Pancreas (tissue), 10 donors: ENCODE measurements at regions not wholly inside any gene's neighbourhood (a gene's known extent, or its start where the extent isn't known, plus 50 kb on each side); places are given as distances from the start of the nearest gene placed in this dataset.

ENCODE experiments used
- ATAC-seq, 4 donors: fragments of 200-7000 bp; cut with Tn5 transposase; one replicate each; pipeline versions ENCODE4 v1.8.0 to v1.9.1; 2020; ENCODE audit warnings: mild to moderate bottlenecking in 4 of 4, moderate library complexity in 4 of 4
- DNase-seq, 6 donors: peaks; one replicate each; pipeline ENCODE4 v3.0.0-alpha.2; 2020
- FAIRE-seq: peaks from 2 replicates; lab custom pipeline; 2012; peaks lifted over from hg19 to GRCh38; lab: Jason Lieb, UNC
- H3K27ac ChIP-seq, 4 donors: fragments of 200-600 bp; sonication (generic); 1 replicate in 3 of 4; 2 replicates in 1 of 4; pipeline versions ENCODE4 v1.5.0 to v1.8.0; 2020
- H3K27me3 ChIP-seq, 4 donors: fragments of 200-600 bp; one replicate each; pipeline ENCODE4 v1.8.0; 2021
- H3K36me3 ChIP-seq, 3 donors: fragments of 200-600 bp; sonication (generic) in 1 of 3; one replicate each; pipeline versions ENCODE4 v1.5.0 to v1.8.0; 2020 to 2021
- H3K4me1 ChIP-seq, 3 donors: fragments of 200-600 bp; one replicate each; pipeline ENCODE4 v1.8.0; 2021
- H3K4me3 ChIP-seq, 4 donors: fragments of 200-600 bp; sonication (generic) in 2 of 4; one replicate each; pipeline versions ENCODE4 v1.5.0 to v1.8.0; 2020 to 2021
- H3K9me3 ChIP-seq, 4 donors: fragments of 200-600 bp; one replicate each; pipeline ENCODE4 v1.8.0; 2021
- CTCF ChIP-seq, 4 donors: fragments of 200-600 bp; sonication (generic) in 3 of 4; IDR thresholded peaks; one replicate each; pipeline versions ENCODE4 v1.5.0 to v1.8.0; 2021; ENCODE audit warnings: antibody characterized with exemption in 4 of 4
- WGBS, 2 donors: extraction: QIAGEN DNeasy Blood & Tissue Kit; methylation state at CpG; one replicate each; pipeline ENCODE4 v1.1.7; 2013; 5-methylcytosine and 5-hydroxymethylcytosine counted together
- intact Hi-C, 3 donors: fragments of 100-400 bp; cut with DNase I; formaldehyde crosslinking; loops; one replicate each; pipeline versions ENCODE4 v1.11.1 to v1.14.2; 2022
- donor health status: healthy with polysubstance abuse.
- donor health status: DM: no; HTN: no; CAD: no; lungs with moderate emphysema.
- donor health status: DM: no; HTN: no; CAD: no.
- donor health status: control.
- donor health status: control.
- donor health status: Bipolar disorder and iron deficiency.
- donor health status: DM: yes; HTN: yes; CAD: no.
- donor health status: DM: no; HTN: no; CAD: no.
- donor health status: DM: no; HTN: no; CAD: no.
- donor health status: DM: yes; HTN: yes; CAD: no.

- ATAC-seq: no peak
- no peak for FAIRE-seq
These were observed 105.1 kb upstream of the SCOC start for GRCh38 chr4:140268186-140268841.

GRCh38 chr4:140267576-140267975, 105.9 kb upstream of the SCOC start:
- DNase-seq (no peak), ATAC-seq (no peak), FAIRE-seq (no peak)
- TF ChIP-seq CTCF (IDR thresholded peaks at IDR 0.05): no peak
- intact Hi-C loops: no loop called here
- 78 to 80% methylated on average over 13 to 14 of the region's 14 CpGs for WGBS, 2 donors
- H3K4me3 ChIP-seq: no peak overlapping the region
- no peaks in the 10 kb centered on the region for H3K4me1 ChIP-seq
- no peak overlapping the region for H3K27ac ChIP-seq
- no peaks in the 10 kb centered on the region for H3K9me3 ChIP-seq
- no peaks in the 10 kb centered on the region for H3K36me3 ChIP-seq
- H3K27me3 ChIP-seq: no peaks in the 10 kb centered on the region

More at GRCh38 chr4:140268186-140268841, 105.1 kb upstream of the SCOC start:
- Histone ChIP-seq H3K36me3 (no peaks in the 10 kb centered on the region), H3K4me3 (no peak overlapping the region), H3K4me1 (no peaks in the 10 kb centered on the region), H3K9me3 (no peaks in the 10 kb centered on the region), H3K27ac (no peak overlapping the region), H3K27me3 (no peaks in the 10 kb centered on the region)
- intact Hi-C loops: no loop called here
- WGBS, 2 donors: 78 to 79% methylated on average over 6 of the region's 6 CpGs
- no peak for TF ChIP-seq CTCF (IDR thresholded peaks at IDR 0.05)
- DNase-seq: no peak

- no peak overlapping the region for H3K27ac ChIP-seq
- ATAC-seq (no peak), FAIRE-seq (no peak), DNase-seq (no peak)
- intact Hi-C loops: no loop called here
- 92 to 94% methylated on average over 10 of the region's 10 CpGs for WGBS, 2 donors
- no peak for TF ChIP-seq CTCF (IDR thresholded peaks at IDR 0.05)
- H3K36me3 ChIP-seq: no peaks in the 10 kb centered on the region
- no peaks in the 10 kb centered on the region for H3K4me1 ChIP-seq
- no peak overlapping the region for H3K4me3 ChIP-seq
- no peaks in the 10 kb centered on the region for H3K27me3 ChIP-seq
- no peaks in the 10 kb centered on the region for H3K9me3 ChIP-seq
These were observed 106.4 kb upstream of the SCOC start for GRCh38 chr4:140266958-140267568.

GRCh38 chr4:140260227-140260626, 106.2 kb upstream of the MAML3 start:
- no peaks in the 10 kb centered on the region for H3K9me3 ChIP-seq
- no peak for FAIRE-seq
- no peaks in the 10 kb centered on the region for H3K36me3 ChIP-seq

More at GRCh38 chr4:140260227-140260626, 106.2 kb upstream of the MAML3 start:
- WGBS, 2 donors: 77 to 79% methylated on average over 5 of the region's 5 CpGs
- DNase-seq (no peak), ATAC-seq (no peak)
- Histone ChIP-seq H3K4me3 (no peak overlapping the region), H3K27ac (no peak overlapping the region), H3K27me3 (no peaks in the 10 kb centered on the region), H3K4me1 (no peaks in the 10 kb centered on the region)
- no peak for TF ChIP-seq CTCF (IDR thresholded peaks at IDR 0.05)
- intact Hi-C loops: no loop called here
